Mesothelial cell of epicardium (in vitro differentiated cells): ENCODE measurements at regions not wholly inside any gene's neighbourhood (a gene's known extent, or its start where the extent isn't known, plus 50 kb on each side); places are given as distances from the start of the nearest gene placed in this dataset.

Experiments used
- DNase-seq, 2 experiments: peaks; one replicate each; pipeline ENCODE4 v3.0.0; 2021; ENCODE audit warnings: low spot score in 2 of 2; ENCODE audit not compliant: unreplicated experiment in 2 of 2
- H3K27ac Mint-ChIP-seq: 2 replicates; pipeline ENCODE4 v1.8.0; 2021; ENCODE audit warnings: mixed read lengths
- H3K27me3 Mint-ChIP-seq: 2 replicates; pipeline ENCODE4 v1.8.0; 2021; ENCODE audit warnings: low read depth, mixed read lengths
- H3K36me3 Mint-ChIP-seq: 2 replicates; pipeline ENCODE4 v1.8.0; 2021; ENCODE audit warnings: mixed read lengths
- H3K4me1 Mint-ChIP-seq: 2 replicates; pipeline ENCODE4 v1.8.0; 2021; ENCODE audit warnings: mixed read lengths
- H3K4me3 Mint-ChIP-seq: 2 replicates; pipeline ENCODE4 v1.8.0; 2021; ENCODE audit warnings: mild to moderate bottlenecking, moderate library complexity, mixed read lengths
- H3K9me3 Mint-ChIP-seq: 2 replicates; pipeline ENCODE4 v1.8.0; 2021; ENCODE audit warnings: mixed read lengths
- CTCF ChIP-seq: fragments of 200-600 bp; sonication (generic); IDR thresholded peaks from one replicate; pipeline ENCODE4 v1.5.0; 2021; ENCODE audit warnings: antibody characterized with exemption; ENCODE audit not compliant: unreplicated experiment

GRCh38 chr3:104977719-104978118, 389.0 kb upstream of the ALCAM start:
- Mint-ChIP-seq H3K27ac (no peak overlapping the region), H3K4me1 (no peaks in the 10 kb centered on the region), H3K27me3 (no peaks in the 10 kb centered on the region), H3K4me3 (no peak overlapping the region), H3K36me3 (peaks cover 7% of the 10 kb centered on the region), H3K9me3 (peaks cover 41% of the 10 kb centered on the region)
- no peak for DNase-seq
- no peak for TF ChIP-seq CTCF

- no peak for DNase-seq
- Mint-ChIP-seq H3K27ac (no peak overlapping the region), H3K4me1 (no peaks in the 10 kb centered on the region), H3K9me3 (peaks cover 15% of the 10 kb centered on the region), H3K27me3 (no peaks in the 10 kb centered on the region), H3K4me3 (no peak overlapping the region), H3K36me3 (peaks cover 1% of the 10 kb centered on the region)
- TF ChIP-seq CTCF, result no peak
Observed at GRCh38 chr3:104982130-104982529, 384.6 kb upstream of the ALCAM start.

GRCh38 chr3:104987859-104988258, 378.9 kb upstream of the ALCAM start:
- H3K4me3 Mint-ChIP-seq, result no peak overlapping the region
- H3K4me1 Mint-ChIP-seq, result no peaks in the 10 kb centered on the region
- no peak overlapping the region for H3K27ac Mint-ChIP-seq
- DNase-seq, result no peak
- H3K27me3 Mint-ChIP-seq, result no peaks in the 10 kb centered on the region
- H3K9me3 Mint-ChIP-seq, result no peaks in the 10 kb centered on the region
- no peak for TF ChIP-seq CTCF
- H3K36me3 Mint-ChIP-seq, result no peaks in the 10 kb centered on the region

GRCh38 chr3:104988496-104988895, 378.2 kb upstream of the ALCAM start:
- TF ChIP-seq CTCF, result no peak
- Mint-ChIP-seq H3K27ac (no peak overlapping the region), H3K4me3 (no peak overlapping the region), H3K27me3 (no peaks in the 10 kb centered on the region), H3K36me3 (no peaks in the 10 kb centered on the region), H3K4me1 (no peaks in the 10 kb centered on the region), H3K9me3 (no peaks in the 10 kb centered on the region)
- DNase-seq, result no peak

DNA sequence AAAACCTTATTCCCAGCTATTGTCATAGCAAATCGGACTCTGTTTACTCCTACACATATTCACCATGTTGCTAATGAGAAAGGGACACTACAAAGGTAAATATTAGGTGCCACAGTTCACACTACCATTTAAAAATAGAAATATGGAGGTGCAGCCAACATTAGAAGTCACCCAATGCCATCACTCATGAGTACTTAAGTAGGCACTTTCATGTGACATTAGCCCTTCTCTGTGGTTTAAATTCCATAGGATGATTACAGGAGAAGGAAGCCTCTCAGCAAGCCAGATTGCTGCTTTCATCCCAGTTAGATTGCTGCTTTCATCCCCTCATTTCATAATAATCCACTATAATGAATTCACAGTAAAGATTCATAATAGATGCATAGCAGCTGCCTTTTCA, 376.8 kb upstream of the ALCAM start:
- no peak for DNase-seq

More for the DNA sequence above, 376.8 kb upstream of the ALCAM start:
- no peaks in the 10 kb centered on the region for H3K9me3 Mint-ChIP-seq
- no peaks in the 10 kb centered on the region for H3K36me3 Mint-ChIP-seq
- no peaks in the 10 kb centered on the region for H3K4me1 Mint-ChIP-seq
- TF ChIP-seq CTCF, result no peak
- no peaks in the 10 kb centered on the region for H3K27me3 Mint-ChIP-seq
- no peak overlapping the region for H3K27ac Mint-ChIP-seq
- no peak overlapping the region for H3K4me3 Mint-ChIP-seq
